ENCODE measurements at regions not wholly inside any gene's neighbourhood (a gene's known extent, or its start where the extent isn't known, plus 50 kb on each side); places are given as distances from the start of the nearest gene placed in this dataset.
"Not testable (repeated sequence)": the region's sequence is repeated elsewhere in the genome, so short reads cannot be mapped to it uniquely, and the experiment has no call there.

DNA sequence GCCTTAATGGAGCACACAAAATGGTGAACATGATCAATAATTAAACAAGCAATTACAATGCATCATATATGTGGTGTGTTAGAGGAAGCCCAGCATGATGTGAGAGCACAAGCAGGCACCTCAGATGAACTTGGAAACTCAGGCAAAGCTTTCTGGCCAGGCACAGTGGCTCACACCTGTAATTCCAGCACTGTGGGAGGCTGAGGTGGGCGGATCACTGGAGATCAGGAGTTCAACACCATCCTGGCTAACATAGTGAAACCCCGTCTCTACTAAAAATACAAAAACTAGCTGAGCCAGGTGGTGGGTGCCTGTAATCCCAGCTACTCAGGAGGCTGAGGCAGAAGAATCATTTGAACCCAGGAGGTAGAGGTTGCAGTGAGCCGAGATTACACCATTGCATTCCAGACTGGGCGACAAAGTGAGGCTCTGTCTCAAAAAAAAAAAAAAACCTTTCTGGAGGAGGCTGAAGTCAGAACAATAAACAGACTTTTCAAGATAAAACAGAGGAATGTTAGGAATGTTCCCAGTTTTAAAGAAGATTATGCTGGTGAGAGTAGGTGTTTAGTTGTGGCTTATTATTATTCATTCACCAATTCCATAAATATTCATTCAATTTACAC lies 159.4 kb downstream of the CEMIP2 start:
- POLR2A ChIA-PET: no interaction called here

GRCh38 chr9:71608021-71608420 lies 160.3 kb downstream of the CEMIP2 start:
- no peak overlapping the region for H3K4me3 Mint-ChIP-seq
- H3K4me1 Mint-ChIP-seq: peaks cover 3% of the 10 kb centered on the region
- no peaks in the 10 kb centered on the region for H3K36me3 Mint-ChIP-seq
- peaks cover 4% of the 10 kb centered on the region for H3K9me3 Mint-ChIP-seq
- ATAC-seq (ENCODE audit: low read depth) (no peak), DNase-seq (no peak)
- H3K27me3 Mint-ChIP-seq: peaks cover 10% of the 10 kb centered on the region
- no peak overlapping the region for H3K27ac Mint-ChIP-seq
- POLR2A ChIA-PET: no interaction called here

More for the DNA sequence above, 159.4 kb downstream of the CEMIP2 start:
- no peak overlapping the region for H3K27ac Mint-ChIP-seq
- no peak overlapping the region for H3K4me3 Mint-ChIP-seq
- ATAC-seq (ENCODE audit: low read depth) (no peak), DNase-seq (no peak)
- H3K36me3 Mint-ChIP-seq: no peaks in the 10 kb centered on the region
- peaks cover 10% of the 10 kb centered on the region for H3K27me3 Mint-ChIP-seq
- peaks cover 3% of the 10 kb centered on the region for H3K4me1 Mint-ChIP-seq
- H3K9me3 Mint-ChIP-seq: peaks cover 4% of the 10 kb centered on the region

DNA sequence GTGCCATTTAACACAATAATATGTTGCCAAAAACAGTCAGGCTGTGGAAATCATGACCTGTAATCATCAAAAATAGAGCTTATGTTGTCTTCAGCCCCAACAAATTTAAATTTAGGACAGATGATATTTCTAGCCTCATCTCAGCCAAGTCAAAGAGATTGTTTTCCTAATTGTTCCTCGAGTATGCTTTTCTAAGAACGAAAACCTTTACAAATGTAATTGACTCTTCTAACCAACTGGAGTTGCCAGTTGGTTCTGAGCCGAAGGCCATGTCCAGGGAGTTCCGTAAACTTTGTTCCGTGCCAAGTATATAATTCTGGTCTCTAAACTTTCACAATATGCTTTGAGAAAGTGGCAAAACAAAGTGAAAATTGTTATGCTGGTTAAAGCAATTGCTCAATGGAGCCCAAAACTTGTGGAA lies 160.8 kb downstream of the CEMIP2 start:
- DNase-seq: no peak
- Mint-ChIP-seq H3K9me3 (peaks cover 4% of the 10 kb centered on the region), H3K36me3 (no peaks in the 10 kb centered on the region), H3K27ac (no peak overlapping the region), H3K4me3 (no peak overlapping the region), H3K4me1 (peaks cover 3% of the 10 kb centered on the region), H3K27me3 (peaks cover 10% of the 10 kb centered on the region)
- ATAC-seq (ENCODE audit: low read depth): no peak
- POLR2A ChIA-PET: no interaction called here

DNA sequence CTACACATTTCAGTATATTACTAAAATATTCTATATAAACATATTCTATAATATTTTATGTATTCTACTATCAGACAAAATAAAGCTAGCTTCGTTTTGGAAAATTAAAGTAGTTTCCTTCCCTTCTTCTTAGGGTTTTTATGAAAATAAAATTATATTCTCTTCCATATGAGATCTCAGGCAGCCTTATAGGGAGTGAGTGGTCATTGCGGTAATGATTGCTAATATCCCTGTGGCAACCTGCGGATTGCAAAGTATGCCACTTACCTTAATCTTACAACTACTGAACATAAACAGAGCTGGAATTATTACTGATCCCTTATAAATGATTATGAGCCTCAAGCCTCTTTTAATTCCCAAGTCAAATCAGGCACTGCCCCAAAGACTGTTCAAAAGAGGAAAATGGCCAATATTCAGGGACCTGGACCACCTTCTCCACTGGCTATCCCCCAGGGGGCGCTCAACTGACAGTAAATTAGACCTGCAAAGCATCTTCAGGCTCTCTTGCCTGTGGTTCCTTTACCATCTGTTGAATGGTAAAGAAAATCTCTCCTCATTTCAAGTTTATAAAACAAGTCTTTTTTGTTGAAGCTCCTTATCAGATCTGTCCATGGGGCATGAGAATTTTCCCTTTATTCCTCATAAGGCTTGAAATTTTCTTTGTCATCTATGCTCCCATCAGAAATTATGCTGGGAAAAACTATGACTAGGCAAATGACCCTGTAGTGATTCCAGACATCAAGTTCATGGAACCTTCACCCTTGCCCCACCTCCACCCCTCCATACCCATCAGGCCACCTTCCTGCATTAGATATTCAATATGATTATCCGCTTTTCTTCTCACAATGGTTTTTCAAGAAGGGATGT lies 163.9 kb downstream of the CEMIP2 start:
- H3K4me1 Mint-ChIP-seq: peaks cover 4% of the 10 kb centered on the region
- H3K27ac Mint-ChIP-seq: no peak overlapping the region
- no peaks in the 10 kb centered on the region for H3K36me3 Mint-ChIP-seq
- peaks cover 7% of the 10 kb centered on the region for H3K27me3 Mint-ChIP-seq
- no peaks in the 10 kb centered on the region for H3K9me3 Mint-ChIP-seq
- H3K4me3 Mint-ChIP-seq: no peak overlapping the region
- DNase-seq: peak; percentile 72
- POLR2A ChIA-PET: interaction anchor here (2.2 kb wide), 1 partner anchor 164 kb away, joined by 5 read pairs; no protein-coding TSS in a partner anchor
- ATAC-seq (ENCODE audit: low read depth): peak; percentile 89

GRCh38 chr9:71602652-71603051 lies 165.7 kb downstream of the CEMIP2 start:
- no peaks in the 10 kb centered on the region for H3K36me3 Mint-ChIP-seq
- peaks cover 4% of the 10 kb centered on the region for H3K4me1 Mint-ChIP-seq
- H3K9me3 Mint-ChIP-seq: peaks cover 1% of the 10 kb centered on the region
- H3K27me3 Mint-ChIP-seq: peaks cover 9% of the 10 kb centered on the region
- POLR2A ChIA-PET: no interaction called here
- H3K27ac Mint-ChIP-seq: no peak overlapping the region
- DNase-seq (no peak), ATAC-seq (ENCODE audit: low read depth) (no peak)
- H3K4me3 Mint-ChIP-seq: no peak overlapping the region

DNA sequence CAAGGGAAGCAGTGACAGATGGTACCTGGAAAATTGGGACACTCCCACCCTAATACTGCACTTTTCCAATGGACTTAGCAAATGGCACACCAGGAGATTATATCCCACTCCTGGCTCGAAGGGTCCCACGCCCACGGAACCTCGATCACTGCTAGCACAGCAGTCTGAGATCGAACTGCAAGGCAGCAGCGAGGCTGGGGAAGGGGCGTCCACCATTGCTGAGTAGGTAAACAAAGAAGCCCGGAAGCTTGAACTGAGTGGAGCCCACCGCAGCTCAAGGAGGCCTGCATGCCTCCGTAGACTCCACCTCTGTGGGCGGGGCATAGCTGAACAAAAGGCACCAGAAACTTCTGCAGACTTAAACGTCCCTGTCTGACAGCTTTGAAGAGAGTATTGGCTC lies 172.6 kb downstream of the CEMIP2 start:
- H3K4me3 Mint-ChIP-seq; POLR2A ChIA-PET; H3K4me1 Mint-ChIP-seq; DNase-seq; H3K9me3 Mint-ChIP-seq; H3K36me3 Mint-ChIP-seq; ATAC-seq (ENCODE audit: low read depth); H3K27ac Mint-ChIP-seq: not testable (repeated sequence)
- peaks cover 12% of the 10 kb centered on the region for H3K27me3 Mint-ChIP-seq

DNA sequence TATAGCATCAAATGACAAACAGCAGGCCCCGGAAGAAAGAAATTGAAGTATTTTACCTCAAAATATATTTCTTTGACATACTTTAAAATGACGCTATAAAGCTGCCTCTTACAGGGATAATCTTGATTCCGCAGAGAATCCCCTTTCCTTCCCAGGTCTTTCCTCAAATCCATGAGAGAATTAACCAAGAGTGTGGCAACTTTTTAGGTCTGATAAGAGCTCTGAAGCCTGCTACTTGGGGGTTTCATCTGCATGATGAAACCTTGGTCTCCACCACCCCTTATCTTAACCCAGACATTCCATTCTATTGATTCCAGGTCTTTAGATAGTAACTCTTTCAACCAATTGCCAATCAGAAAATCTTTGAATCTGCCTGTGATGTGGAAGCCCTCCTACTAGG lies 173.8 kb downstream of the CEMIP2 start:
- no peak overlapping the region for H3K27ac Mint-ChIP-seq
- no peak overlapping the region for H3K4me3 Mint-ChIP-seq
- DNase-seq (no peak), ATAC-seq (ENCODE audit: low read depth) (no peak)
- peaks cover 1% of the 10 kb centered on the region for H3K36me3 Mint-ChIP-seq
- peaks cover 12% of the 10 kb centered on the region for H3K27me3 Mint-ChIP-seq
- H3K4me1 Mint-ChIP-seq: peaks cover 1% of the 10 kb centered on the region
- H3K9me3 Mint-ChIP-seq: peaks cover 3% of the 10 kb centered on the region
- POLR2A ChIA-PET: no interaction called here

GRCh38 chr9:71592400-71592799 lies 175.9 kb downstream of the CEMIP2 start:
- DNase-seq: no peak
- Mint-ChIP-seq H3K27me3 (peaks cover 10% of the 10 kb centered on the region), H3K4me1 (peaks cover 4% of the 10 kb centered on the region), H3K36me3 (peaks cover 1% of the 10 kb centered on the region), H3K4me3 (no peak overlapping the region), H3K27ac (no peak overlapping the region), H3K9me3 (peaks cover 2% of the 10 kb centered on the region)
- POLR2A ChIA-PET: no interaction called here
- ATAC-seq (ENCODE audit: low read depth): no peak

GRCh38 chr9:71590362-71590761 lies 178.0 kb downstream of the CEMIP2 start:
- no peak for DNase-seq
- Mint-ChIP-seq H3K9me3 (no peaks in the 10 kb centered on the region), H3K27ac (no peak overlapping the region), H3K36me3 (no peaks in the 10 kb centered on the region), H3K4me1 (peaks cover 2% of the 10 kb centered on the region), H3K27me3 (peaks cover 10% of the 10 kb centered on the region), H3K4me3 (no peak overlapping the region)
- no peak for ATAC-seq (ENCODE audit: low read depth)
- POLR2A ChIA-PET: no interaction called here

- Mint-ChIP-seq H3K27ac (no peak overlapping the region), H3K4me3 (no peak overlapping the region), H3K27me3 (peaks cover 10% of the 10 kb centered on the region), H3K9me3 (no peaks in the 10 kb centered on the region), H3K4me1 (peaks cover 2% of the 10 kb centered on the region), H3K36me3 (no peaks in the 10 kb centered on the region)
- POLR2A ChIA-PET: no interaction called here
- no peak for ATAC-seq (ENCODE audit: low read depth)
- DNase-seq: no peak
Measured at GRCh38 chr9:71589612-71590011, 178.7 kb downstream of the CEMIP2 start.

DNA sequence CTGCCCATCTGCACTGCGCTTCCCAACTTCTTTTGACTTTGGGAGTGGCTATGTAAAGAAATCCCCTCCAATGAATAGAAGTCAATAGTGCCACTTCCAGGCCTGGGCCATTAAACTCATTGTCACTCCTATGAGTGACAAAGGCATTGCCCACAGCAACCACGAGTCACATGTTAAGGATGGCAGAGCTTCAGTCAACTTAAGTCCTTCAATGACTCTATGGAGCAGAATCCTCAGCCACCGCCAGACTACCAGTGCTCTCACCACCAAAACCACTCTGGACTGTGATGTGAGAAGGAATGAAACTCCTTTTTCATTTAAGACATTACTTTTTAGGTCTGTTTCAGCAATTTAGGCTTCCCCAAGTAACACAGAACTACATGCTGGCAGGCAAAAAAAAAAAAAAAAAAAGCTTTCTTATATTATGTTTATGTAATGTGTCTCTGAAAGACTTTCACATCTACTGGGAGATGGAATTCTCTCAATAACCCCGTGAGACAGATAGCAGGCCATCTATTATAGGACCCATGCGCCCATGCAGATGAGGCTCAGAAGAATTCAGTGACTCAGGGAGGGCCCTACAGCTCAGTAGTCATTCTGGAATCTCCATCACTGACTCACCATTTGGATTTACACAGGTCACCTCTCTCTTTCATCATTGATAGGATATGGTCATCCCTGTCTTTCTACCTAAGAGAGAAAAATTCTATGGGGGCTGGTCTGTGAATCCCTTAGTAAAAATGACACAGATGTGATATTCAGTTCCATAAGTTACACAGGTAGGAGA lies 180.5 kb downstream of the CEMIP2 start:
- ATAC-seq (ENCODE audit: low read depth) (no peak), DNase-seq (no peak)
- no peak overlapping the region for H3K4me3 Mint-ChIP-seq
- peaks cover 2% of the 10 kb centered on the region for H3K4me1 Mint-ChIP-seq
- H3K9me3 Mint-ChIP-seq: no peaks in the 10 kb centered on the region
- peaks cover 6% of the 10 kb centered on the region for H3K27me3 Mint-ChIP-seq
- H3K27ac Mint-ChIP-seq: no peak overlapping the region
- POLR2A ChIA-PET: no interaction called here
- H3K36me3 Mint-ChIP-seq: no peaks in the 10 kb centered on the region

- Mint-ChIP-seq H3K9me3 (no peaks in the 10 kb centered on the region), H3K36me3 (no peaks in the 10 kb centered on the region), H3K4me3 (no peak overlapping the region), H3K27me3 (peaks cover 9% of the 10 kb centered on the region), H3K27ac (no peak overlapping the region), H3K4me1 (no peaks in the 10 kb centered on the region)
- no peak for ATAC-seq (ENCODE audit: low read depth)
- DNase-seq: no peak
- POLR2A ChIA-PET: no interaction called here
Measured at GRCh38 chr9:71583792-71584191, 184.5 kb downstream of the CEMIP2 start.

- POLR2A ChIA-PET: no interaction called here
- ATAC-seq (ENCODE audit: low read depth): no peak
- Mint-ChIP-seq H3K36me3 (no peaks in the 10 kb centered on the region), H3K27me3 (peaks cover 11% of the 10 kb centered on the region), H3K9me3 (no peaks in the 10 kb centered on the region), H3K4me3 (no peak overlapping the region), H3K4me1 (no peaks in the 10 kb centered on the region), H3K27ac (no peak overlapping the region)
- no peak for DNase-seq
Measured at GRCh38 chr9:71582347-71582746, 186.0 kb downstream of the CEMIP2 start.
